Embryonic facial prominence (tissue), 1 donor: ENCODE measurements at regions not wholly inside any gene's neighbourhood (a gene's known extent, or its start where the extent isn't known, plus 50 kb on each side); places are given as distances from the start of the nearest gene placed in this dataset.
"Not testable (repeated sequence)": the region's sequence is repeated elsewhere in the genome, so short reads cannot be mapped to it uniquely, and the experiment has no call there.

Experiments used
- DNase-seq: peaks from one replicate; pipeline ENCODE4 v3.0.0-alpha.2; 2016; ENCODE audit errors: extremely low spot score

DNA sequence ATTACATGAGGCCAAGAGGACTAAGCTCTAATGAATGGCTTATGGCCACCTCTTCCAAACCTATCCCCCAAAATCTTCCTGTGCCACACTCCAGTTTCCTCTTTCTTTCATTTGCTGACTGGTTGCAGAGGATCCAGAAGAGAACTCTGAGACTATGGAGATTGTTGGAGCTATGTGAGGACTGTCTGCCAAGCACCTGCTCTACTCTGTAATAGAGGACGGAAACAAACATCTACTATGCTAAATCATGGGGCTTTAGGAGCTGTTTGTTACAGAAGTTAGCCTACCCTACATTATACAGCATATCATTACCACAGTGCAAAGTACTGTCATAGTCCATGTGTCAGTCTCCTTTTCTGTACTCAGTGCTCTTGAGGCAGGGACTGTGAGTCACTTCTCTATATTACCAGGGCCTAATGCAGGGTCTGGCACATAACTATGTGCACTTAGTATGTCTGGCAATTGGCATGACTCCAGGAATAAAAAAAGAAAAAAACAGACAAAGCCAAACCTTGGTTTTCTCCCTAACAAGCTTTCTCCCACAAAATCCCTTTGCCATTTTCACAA lies 95.1 kb downstream of the RPAP3 start:
- no peak for DNase-seq

DNA sequence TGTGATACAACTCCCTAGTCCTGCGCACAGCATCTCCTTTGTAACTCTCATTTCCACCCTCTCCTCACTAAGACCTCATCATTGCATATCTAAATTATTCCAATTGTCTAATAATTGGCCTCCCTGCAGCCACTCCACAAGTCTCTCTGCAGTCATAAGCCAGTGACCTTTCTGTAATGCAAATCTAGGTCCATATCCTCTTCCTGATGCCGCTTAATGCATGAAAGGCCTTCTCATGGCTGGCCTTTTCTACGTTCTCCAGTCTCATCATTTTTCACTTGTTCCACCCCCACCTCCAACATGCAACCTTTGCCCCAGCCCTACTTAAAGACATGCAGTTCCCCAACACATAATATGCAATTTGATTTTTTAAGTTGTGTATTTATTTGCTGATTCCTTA lies 96.0 kb downstream of the RPAP3 start:
- no peak for DNase-seq

DNA sequence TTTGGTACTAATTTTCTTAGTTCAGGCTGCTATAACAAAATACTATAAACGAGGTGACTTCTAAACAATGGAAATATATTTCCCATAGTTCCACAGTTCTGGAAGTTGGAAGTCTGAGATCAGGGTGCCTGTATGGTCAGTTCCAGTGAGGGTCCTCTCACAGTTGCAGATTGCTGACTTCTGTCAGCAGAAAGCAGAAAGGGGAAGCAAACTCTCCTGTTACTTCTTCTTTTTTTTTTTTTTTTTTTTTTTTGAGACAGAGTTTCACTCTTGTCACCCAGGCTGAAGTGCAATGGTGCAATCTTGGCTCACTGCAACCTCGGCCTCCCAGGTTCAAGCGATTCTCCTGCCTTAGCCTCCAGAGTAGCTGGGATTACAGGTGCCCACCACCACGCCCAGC lies 97.2 kb downstream of the RPAP3 start:
- not testable (repeated sequence) for DNase-seq

DNA sequence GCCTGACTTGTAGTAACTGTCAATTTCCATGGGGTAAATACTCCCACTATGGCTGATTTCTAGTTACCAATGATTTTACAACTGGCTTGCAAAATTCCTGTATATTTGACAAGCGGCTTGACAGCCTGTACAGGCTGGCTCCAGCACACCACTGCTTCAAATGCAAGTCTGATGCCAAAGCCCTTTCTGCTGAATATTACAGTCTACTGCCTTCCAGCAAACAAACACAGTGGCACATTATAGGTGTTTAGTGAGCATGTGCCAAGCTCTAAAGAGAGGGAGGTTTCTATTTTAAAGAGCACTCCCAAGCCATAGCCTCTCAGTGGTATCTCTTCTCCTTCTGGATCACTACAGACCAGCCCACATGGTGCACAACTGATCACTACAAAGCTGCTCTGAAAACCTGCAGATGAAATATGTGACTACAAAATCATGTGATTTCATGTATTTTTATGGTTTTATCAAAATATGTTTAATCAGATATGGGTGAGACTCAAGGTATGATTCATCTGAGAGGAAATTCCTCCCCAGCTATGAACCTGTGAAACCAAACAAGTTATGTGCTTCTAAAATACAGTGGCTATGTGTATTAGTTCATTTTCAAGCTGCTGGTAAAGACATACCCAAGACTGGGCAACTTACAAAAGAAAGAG lies 101.5 kb downstream of the RPAP3 start:
- no peak for DNase-seq

- DNase-seq = no peak
These were observed 102.8 kb downstream of the RPAP3 start for GRCh38 chr12:47602949-47603558.

DNA sequence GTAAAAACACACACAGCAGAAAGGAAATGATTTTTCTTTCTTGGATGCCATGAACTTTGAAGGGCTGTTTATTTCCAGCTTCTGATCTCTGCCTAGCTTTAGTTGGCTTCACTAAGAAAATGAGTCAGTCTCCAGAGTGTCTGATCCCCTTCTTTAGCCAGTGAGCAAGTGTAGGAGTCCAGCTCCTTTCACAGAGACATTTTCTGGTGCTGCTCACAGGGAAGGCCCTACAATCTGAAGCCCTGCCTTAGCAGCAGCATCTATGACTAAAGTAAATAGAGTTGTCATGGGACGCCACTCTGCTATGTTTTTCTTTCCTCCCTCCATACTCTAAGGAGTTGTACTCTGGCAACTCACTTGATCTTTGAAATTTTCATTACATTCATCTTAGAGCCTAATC lies 103.5 kb downstream of the RPAP3 start:
- no peak for DNase-seq

DNA sequence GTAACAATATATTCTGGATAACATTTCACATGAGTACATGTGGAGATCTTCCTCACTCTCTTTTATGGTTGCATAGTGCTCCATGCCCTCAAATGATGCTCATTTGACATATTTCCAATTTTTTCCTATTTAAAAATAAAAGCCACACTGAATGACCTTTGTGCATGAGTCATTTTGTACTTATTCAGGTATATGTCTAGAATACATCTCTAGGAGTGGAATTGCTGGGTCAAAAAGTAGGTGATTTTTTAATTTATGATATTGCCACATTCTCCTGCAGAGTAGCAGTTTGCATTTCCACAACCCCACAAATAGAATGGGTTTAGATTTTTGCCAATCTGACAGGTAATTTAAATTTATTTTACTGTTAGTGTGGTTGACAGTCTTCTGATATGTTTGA lies 104.8 kb downstream of the RPAP3 start:
- DNase-seq = no peak

- DNase-seq = no peak
These were observed 114.0 kb downstream of the RPAP3 start for GRCh38 chr12:47591795-47592194.

DNA sequence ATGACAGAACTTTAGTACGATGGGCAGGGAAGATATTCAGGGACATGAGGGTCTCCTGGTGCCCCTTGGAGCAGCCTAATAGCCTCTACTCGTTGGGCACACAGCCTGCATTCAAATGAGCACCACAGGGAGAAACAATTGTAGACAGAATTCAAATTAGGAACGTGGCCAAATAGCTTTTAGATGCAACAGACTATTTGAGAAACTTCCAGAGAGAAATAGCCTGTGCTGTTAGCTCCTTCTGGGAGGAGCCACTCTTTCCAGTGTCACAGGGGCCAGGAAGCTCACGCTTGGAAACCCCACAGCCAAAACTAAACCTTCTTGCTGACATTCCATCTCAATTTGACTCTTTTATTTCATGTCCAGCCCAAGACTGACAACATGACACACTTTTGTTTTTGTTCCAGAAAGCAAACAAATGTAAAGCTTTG lies 114.5 kb downstream of the RPAP3 start:
- no peak for DNase-seq

DNA sequence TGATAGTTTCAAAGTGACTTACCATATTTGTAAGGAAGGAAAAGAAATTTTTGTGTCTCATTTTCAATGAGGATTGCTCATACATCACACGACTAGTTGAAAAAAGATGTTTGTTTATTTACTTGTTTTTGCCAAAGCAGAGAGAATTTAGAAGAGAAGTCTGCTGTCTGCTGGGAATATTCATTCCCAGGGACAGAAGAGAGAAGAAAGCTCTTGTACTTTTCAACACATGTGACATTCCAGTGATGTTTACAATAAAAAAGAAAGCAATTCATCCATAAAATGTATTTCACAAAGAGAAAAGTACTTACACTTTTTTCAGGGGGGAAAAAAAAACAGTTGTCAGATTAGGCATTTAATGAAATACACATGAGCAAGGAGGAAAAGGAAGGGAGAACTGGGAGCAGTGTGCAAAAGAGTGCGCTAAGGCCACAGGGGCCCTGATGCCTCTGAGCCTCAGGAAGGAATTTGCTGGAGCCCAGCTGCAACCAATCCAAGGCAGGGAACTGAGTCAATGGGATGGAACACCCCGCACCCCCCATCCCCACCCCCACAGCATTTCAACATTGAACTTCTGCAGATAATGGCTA lies 115.0 kb downstream of the RPAP3 start:
- DNase-seq = peak; percentile 46

- DNase-seq = no peak
These were observed 118.7 kb downstream of the RPAP3 start for GRCh38 chr12:47586952-47587669.

GRCh38 chr12:47585507-47585906 lies 120.3 kb downstream of the RPAP3 start:
- DNase-seq = no peak

- DNase-seq = no peak
These were observed 127.0 kb downstream of the RPAP3 start for GRCh38 chr12:47578836-47579235.

DNA sequence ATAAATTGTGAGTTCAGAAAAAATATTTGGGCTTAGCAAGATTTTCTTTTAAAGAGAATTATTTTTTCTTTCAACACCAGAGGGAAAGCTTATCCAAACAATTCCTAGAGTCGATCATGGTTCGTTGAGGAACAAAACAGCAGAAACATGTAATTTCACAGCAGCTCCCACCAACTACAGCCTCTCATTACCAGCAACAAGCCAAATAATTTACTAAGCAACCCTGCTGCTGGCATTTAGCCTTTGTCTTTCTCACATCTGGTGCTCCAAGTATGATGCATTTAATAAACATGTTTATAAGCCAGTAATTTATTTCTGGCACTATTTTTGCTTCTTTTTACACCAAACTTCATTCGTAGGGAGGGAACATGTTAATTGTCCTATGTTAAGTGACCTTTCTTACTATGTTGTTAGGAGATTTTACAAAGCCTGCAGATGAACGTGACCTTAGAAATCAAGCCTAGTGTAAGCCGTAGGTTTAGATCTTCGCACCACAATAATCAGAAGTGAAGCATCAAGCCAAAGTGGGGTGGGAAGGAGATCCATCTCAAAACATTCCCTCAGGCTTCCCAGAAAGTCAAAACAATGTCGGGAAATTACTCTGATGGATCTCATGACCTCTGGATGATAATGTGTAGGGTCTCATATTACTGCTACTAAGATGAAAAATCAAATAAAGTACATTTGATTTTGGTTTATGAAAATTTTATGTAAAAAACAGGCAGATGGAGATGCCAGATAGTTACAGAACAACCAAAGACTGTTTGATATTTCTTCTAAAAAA lies 128.4 kb downstream of the RPAP3 start:
- DNase-seq = no peak

DNA sequence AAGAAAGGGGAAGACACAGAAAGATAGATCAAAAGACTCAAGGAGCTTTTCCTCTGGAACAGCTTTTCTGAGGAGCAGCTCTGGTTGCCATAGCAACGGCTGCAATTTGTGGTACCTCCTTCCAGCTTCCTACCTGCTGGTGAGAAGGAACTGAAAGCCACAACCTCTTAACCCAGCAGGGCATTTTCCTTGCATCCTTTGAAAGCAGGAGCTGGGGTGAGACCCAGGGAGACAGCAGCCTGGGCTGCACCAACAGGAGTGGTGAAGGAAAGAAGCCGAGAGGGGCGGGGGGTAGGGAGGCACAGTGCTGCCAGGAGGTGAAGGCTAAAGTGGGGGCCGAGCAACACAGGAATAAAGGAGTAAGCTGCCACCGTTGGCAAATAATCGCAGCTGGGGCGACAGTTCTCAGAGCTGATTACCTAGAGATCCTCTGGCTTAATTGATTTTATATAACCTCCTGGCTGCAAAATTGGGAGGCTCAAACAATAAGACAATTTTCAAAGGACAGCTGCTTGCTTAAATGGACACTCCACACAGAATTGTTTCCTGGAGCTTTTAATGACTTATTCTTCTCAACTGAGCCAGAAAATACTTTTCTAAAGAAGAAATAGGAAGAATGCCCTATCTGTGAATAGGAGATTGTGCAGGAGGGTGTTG lies 129.4 kb downstream of the RPAP3 start:
- no peak for DNase-seq

DNA sequence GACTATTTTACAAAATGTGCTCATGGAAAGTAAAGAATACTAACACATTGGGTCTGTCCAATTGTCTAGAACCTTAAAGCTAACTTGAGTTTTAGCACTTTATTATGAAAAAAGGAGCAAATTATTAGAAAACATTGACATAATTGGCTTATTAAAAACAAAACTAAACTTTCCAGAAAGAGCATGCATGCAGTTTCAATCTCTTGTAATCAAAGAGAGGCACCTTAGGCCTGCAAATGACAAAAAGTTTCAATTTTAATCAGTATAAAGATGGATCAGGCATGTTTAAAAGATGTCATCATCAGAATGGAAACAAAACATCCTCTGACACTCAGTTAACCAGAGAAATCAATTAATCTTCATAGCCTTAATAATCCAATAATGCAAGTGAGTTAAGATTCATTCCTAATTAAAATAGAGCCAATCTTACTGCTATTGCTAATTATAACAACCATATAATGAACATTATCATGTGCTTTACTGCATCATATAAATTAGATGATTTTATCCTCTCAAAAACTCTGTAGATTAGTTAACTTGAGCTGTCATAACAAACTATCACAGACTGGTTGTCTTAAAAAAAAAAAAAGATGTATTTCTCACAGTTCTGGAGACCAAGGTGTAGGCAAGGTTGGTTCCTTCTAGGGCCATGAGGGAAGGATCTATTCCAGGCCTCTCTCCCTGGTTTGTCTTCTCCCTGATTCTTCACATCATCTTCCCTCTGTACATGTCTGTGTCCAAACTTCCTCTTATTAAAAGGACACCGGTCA lies 131.4 kb downstream of the RPAP3 start:
- DNase-seq = no peak

GRCh38 chr12:47573146-47573659 lies 132.6 kb downstream of the RPAP3 start:
- DNase-seq = no peak

DNA sequence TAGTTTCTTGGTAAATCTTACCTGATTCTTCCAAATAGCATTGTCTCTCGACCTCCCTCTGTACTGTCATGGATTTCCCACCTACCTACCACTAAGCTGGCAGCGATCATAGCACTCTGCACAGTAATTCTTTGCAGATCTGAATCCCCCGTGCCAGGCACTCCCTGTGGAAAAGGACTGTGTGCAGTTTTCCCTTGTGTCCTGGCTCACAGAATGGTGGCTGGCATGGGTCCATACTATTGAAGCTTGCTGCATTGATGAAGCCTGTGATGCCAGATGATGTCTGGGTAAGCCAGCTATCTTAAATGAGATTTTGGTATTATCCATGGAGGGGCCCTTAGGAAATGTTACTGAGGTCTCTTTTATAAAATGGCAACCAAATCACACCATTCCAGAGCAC lies 135.7 kb downstream of the RPAP3 start:
- no peak for DNase-seq

GRCh38 chr12:47562201-47562600 lies 143.6 kb downstream of the RPAP3 start:
- no peak for DNase-seq

GRCh38 chr12:47561746-47562145 lies 144.1 kb downstream of the RPAP3 start:
- DNase-seq = no peak
